ENCODE measurements at regions not wholly inside any gene's neighbourhood (a gene's known extent, or its start where the extent isn't known, plus 50 kb on each side); places are given as distances from the start of the nearest gene placed in this dataset.

DNA sequence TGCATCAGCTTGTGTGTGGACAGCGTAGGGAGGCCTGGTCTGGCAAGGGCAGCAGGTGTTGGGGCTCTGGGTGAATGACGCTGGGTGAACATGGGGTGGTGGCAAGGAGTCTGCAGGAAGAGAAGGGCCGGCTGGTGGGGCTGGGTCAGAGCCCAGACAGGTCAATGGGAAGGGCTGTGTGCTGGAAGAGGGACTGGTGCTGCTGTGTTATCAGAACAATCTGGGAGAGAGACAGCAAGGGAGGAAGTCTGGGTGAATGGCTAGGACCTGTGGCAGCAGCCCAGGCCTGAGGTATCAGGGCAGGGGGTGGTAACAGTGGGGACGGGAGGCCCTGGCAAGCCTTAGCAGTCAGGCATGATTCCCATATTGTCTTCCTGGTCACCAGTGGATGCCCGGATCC lies 206.7 kb downstream of the SNX19 start:
- TF ChIP-seq, protein P1, sequence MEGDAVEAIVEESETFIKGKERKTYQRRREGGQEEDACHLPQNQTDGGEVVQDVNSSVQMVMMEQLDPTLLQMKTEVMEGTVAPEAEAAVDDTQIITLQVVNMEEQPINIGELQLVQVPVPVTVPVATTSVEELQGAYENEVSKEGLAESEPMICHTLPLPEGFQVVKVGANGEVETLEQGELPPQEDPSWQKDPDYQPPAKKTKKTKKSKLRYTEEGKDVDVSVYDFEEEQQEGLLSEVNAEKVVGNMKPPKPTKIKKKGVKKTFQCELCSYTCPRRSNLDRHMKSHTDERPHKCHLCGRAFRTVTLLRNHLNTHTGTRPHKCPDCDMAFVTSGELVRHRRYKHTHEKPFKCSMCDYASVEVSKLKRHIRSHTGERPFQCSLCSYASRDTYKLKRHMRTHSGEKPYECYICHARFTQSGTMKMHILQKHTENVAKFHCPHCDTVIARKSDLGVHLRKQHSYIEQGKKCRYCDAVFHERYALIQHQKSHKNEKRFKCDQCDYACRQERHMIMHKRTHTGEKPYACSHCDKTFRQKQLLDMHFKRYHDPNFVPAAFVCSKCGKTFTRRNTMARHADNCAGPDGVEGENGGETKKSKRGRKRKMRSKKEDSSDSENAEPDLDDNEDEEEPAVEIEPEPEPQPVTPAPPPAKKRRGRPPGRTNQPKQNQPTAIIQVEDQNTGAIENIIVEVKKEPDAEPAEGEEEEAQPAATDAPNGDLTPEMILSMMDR (IDR thresholded peaks at IDR 0.05) = no peak
- TF ChIP-seq POLR2A (IDR thresholded peaks at IDR 0.05) = no peak
